A204.1 (cell line): ENCODE measurements at regions not wholly inside any gene's neighbourhood (a gene's known extent, or its start where the extent isn't known, plus 50 kb on each side); places are given as distances from the start of the nearest gene placed in this dataset.

ENCODE experiments used
- FAIRE-seq: peaks from 2 replicates; lab custom pipeline; 2012; peaks lifted over from hg19 to GRCh38; lab: Jason Lieb, UNC

DNA sequence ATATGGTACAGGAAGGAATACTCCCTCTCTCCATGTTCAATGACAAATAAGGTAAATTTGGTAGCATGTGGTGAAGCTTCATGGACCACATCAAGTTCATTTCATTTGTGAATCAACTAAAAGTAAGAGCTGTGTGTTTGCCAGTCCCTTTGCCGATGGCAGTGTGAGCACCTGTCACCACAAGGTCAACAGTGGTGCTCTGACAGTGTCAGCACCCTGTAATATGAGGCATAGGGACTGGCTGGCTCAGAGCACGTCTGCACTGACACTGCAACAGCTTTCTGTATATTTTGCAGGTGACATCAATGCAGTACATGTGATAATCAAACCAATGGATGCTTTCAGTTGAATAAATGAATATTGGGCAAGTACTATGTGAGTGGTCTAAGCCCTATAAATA is 852.4 kb downstream of the TUSC7 start:
- FAIRE-seq = no peak

GRCh38 chr3:117563063-117563462 is 853.5 kb downstream of the TUSC7 start:
- FAIRE-seq = no peak

DNA sequence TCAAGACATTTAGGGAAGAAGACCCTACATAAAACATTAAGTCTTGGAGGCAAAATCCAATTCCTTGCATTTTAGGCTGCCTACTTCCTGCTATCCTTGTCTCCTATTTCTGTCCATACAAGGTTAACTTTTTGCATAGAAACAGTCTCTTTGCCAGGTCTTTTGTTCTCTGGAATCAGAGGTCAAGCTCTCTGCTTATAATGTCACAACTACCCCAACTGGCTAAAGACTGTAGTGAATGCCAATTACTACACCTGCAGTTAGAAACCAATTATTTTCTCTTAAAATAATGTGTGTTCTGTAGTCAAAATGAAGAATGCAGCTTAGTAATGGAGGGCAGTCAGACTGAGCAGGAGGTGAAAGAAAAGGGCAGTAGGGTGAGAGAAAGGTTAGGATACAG is 856.2 kb downstream of the TUSC7 start:
- FAIRE-seq = no peak

DNA sequence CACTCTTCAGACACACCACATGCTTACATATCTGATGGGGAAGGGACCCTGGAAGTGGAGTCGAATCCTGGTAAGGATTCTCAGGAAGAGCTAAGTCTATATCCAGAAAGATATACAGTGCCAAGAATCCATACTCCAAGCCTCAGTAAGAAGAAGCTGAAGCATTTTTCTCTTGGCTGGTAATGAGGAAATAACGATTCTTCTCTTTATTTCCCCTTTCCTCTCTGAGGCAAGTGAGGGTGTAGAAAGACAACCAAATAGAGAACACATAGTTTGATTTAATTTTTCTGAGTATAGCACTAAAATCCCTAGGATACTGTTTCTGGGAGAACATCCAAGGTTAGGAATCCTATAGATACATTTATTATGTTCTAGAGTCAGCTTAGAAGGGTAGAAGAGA is 857.3 kb downstream of the TUSC7 start:
- FAIRE-seq = no peak

DNA sequence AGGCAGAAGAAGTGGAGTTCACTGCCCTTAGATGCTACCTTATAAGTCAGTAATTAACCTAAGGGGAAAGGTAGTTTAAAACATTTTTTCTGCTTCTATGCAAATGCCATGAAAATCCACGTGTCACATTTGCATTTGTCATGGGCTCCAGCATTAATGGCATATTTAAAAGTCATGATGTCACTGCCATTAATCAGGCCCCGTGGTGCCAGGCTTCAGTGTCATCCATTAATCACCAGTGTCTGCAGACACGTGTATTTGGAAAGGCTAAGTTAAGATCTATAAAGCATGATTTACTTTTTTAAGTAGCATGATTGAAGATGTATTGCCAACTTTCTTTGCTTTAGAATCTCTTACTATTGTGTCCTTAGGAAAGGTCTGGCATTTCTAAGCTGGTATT is 857.8 kb downstream of the TUSC7 start:
- no peak for FAIRE-seq

DNA sequence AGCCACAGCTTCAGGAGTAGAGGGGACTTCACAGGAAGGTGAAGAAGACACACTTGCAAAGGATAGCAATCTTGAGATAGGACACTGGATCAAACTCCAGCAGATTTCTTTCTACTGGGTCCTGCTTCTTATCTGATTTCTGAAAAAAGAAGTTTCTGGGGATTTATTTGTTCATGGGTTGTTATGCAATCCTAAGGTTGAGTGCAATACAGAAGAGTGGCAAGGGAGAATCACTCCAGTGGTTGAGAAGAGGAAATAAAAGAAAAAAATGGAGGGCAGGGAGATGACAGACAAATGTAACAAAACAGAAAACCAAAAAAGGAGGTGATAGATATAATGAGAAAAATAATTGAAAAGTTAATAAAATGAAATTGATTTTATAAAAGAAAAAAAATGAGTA is 858.3 kb downstream of the TUSC7 start:
- FAIRE-seq = no peak

GRCh38 chr3:117572786-117573185 is 863.2 kb downstream of the TUSC7 start:
- no peak for FAIRE-seq

DNA sequence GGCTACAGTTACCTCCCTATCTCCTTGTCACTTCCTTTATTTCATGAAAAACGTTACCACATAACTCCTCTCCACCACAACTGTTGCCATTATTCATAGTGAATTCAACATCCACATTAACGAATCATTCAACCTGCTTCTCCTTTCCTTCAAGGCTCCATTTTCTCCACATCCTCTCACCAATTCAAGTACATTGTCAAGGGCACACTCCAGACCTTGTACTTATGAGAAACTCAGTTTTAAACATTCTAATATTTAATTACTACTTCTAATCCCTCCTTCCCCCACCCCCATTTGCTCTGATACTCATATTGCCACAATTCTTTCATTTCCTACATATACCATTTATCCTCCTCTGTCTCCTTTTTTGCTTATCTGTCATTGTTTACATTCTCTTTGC is 871.2 kb downstream of the TUSC7 start:
- no peak for FAIRE-seq

DNA sequence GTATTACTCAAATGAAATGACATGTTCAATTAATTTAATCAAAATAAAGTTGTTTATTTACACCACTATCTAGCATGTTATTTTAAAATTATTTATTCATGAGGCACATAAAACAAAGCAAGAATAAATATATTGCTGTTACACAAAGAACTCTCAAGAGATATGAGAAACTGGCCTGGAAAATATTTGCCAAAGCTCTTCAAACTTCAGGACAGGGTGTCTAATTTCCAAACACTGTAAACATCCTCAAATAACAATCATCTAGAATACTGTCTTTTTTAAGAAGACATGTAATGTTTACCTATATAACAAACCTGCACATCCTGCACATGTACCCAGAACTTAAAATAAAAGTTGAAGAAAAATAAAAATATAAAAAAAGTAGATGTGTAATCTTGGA is 876.6 kb downstream of the TUSC7 start:
- no peak for FAIRE-seq

DNA sequence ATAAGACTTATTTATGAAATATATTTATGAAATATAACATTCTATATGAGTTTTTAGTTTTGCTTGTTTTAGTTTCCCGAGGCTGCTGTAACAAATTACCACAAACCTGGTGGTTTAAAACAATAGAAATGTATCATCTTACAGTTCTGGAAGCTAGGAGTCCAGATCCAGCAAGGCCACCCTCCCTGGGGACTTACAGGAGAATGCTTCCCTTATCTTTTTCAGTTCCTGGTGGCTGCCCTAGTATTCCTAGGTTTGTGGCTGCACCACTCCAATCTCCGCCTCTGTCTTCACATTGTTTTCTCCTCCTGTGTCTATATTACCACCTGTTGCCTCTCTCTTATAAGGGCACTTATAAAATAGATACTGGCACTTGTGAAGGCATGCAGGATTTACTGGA is 877.8 kb downstream of the TUSC7 start:
- FAIRE-seq = no peak

GRCh38 chr3:117589454-117589853 is 879.9 kb downstream of the TUSC7 start:
- no peak for FAIRE-seq

DNA sequence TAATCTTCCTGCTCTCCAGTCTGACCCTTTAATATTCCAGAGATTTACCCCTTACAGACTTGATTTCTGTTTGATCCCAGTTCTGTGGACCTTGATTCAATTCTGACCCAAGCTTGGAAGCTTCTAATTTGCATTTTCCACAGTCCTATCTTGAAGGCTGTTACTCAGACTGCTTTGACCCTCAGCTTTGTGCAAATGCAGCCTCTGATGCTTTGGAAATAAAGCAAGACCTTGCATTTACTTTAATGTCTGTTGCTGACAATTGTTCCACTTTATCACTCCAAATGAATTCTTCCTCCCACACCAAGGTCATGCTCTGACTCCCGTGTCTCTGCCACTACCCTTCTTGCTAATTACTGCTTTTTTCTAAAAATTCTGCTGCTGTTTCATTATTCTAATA is 886.0 kb downstream of the TUSC7 start:
- no peak for FAIRE-seq

DNA sequence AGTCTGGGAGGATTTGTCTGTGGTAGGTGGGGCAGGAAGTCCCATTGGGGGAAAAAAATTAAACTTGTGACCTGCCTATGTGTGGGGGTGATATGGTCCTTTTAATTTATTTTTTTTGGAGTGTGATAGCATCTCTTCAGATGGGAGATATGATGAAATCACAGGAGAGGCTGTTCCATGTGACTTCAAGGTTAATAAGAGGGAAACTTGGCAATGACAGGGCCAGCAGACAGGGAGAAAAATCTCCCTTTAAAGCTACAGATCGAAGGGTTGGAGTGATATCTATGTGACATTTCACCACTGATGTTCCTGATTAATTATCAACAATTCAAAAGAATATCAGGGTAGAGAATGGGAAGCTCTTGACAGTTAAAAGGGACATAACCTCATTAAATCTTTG is 886.9 kb downstream of the TUSC7 start:
- FAIRE-seq = no peak

DNA sequence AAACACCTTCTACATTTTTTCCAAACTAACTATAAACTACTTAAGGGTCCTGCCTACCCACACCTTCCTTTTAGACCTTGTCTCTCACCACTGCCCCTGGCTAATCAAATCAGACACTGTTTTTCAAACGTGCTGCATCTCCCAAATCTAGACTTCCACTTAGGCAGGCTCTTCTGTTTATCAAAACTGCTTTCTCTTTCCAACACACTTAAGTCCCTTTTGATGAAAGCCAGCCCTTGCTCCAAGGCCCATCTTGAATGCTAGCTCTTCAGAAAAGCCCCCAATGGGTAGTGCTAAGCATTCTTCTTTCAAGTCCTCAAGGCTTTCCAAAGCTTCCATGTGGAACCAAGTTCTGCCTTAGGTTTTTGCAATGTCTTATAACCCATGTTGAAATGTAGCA is 888.3 kb downstream of the TUSC7 start:
- FAIRE-seq = no peak

DNA sequence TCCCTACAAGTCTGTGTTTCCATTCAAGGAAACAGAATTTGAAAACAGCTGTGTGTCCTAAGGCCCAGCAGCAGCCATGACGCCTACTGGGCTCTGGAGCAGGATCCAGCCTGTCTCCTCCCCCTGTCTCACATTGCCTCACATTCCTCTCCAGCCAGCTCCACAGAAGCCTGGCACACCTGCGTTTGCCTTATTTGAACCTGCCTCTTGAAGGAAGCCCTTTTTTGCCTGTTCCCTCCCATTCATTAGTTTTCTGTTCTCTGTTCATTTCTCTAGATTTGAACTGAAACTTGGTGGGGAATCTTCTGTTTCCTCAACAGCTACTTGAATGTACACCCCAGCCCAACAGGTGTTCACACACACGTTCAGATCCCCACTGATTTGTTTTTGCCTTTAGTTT is 890.5 kb downstream of the TUSC7 start:
- FAIRE-seq = no peak

- FAIRE-seq = no peak
Measured at GRCh38 chr3:117600666-117601065, 891.1 kb downstream of the TUSC7 start.

- FAIRE-seq = no peak
Measured at GRCh38 chr3:117602058-117602644, 892.6 kb downstream of the TUSC7 start.

- FAIRE-seq = no peak
Measured at GRCh38 chr3:117603097-117603496, 893.5 kb downstream of the TUSC7 start.

GRCh38 chr3:117606866-117607265 is 897.3 kb downstream of the TUSC7 start:
- FAIRE-seq = no peak

DNA sequence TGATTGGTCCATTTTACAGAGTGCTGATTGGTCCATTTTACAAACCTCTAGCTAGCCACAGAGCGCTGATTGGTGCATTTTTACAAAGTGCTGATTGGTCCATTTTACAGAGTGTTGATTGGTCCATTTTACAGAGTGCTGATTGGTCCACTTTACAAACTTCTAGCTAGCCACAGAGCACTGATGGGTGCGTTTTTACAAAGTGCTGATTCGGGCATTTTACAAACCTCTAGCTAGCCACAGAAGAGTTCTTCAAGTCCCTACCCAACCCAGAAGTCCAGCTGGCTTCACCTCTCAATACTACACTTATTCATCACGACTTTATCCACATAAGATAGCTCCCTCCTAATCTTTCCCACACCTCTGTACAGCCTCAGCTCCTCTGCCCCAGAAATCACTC is 899.8 kb downstream of the TUSC7 start:
- FAIRE-seq = no peak

GRCh38 chr3:117610156-117610555 is 900.6 kb downstream of the TUSC7 start:
- no peak for FAIRE-seq

GRCh38 chr3:117611211-117611610 is 901.6 kb downstream of the TUSC7 start:
- FAIRE-seq = no peak

DNA sequence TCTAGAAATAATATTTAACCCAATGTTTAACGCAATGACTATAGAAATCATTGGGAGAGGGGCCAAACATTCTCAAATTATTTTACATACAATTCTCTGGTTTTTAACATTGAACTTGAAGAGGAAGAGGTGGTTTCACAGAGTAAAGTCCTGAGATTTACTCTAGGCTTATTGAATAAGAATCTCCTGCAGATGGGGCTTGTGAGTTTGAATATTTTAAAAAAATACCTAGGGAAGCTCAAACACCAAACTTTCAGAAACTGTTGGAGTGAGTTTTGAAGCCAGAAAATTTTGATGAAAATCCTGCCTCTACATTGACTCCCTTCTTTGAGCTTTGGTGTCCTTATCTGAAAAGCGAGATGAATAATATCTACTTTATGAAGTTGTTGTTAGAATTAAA is 906.6 kb downstream of the TUSC7 start:
- no peak for FAIRE-seq

DNA sequence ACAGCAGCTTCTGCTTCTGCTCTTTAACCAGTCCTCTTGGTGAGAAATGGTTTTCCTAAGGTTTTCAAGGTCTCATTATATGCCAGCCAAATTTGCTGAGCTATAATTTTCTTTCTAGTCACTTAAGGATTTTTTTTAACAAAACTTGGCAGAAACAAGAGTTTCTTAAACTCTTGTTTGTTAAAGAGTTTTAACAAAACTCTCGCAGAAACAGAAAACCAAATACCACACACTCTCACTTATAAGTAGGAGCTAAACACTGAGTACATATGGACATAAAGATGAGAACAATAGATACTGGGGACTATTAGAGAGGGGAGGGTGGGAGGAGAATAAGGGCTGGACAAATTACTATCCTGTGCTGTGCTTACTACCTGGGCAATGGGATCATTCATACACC is 908.3 kb downstream of the TUSC7 start:
- no peak for FAIRE-seq

- FAIRE-seq = no peak
Measured at GRCh38 chr3:117618462-117618861, 908.9 kb downstream of the TUSC7 start.
